HCT116 (cell line): ENCODE measurements at regions not wholly inside any gene's neighbourhood (a gene's known extent, or its start where the extent isn't known, plus 50 kb on each side); places are given as distances from the start of the nearest gene placed in this dataset.

Experiments used
- ATAC-seq: fragments of 200-7000 bp; cut with Tn5 transposase; 2 replicates; pipeline ENCODE4 v1.9.1; 2020; ENCODE audit warnings: mild to moderate bottlenecking, moderate library complexity
- BruUV-seq: library from RNA; stranded (reverse); fragments of 400-500 nt; replicated peaks from 2 replicates; lab custom pipeline; 2021; lab: Mats Ljungman, UMichigan
- CTCF ChIA-PET: fragments of 300-600 bp; sonication (Branson Sonifier 250); formaldehyde crosslinking; loops from one replicate; lab custom pipeline; 2021; ENCODE audit warnings: antibody characterized with exemption; lab: Charles Lee
- POLR2A ChIA-PET: fragments of 300-600, 350-600 bp; sonication (Branson Sonifier 250); formaldehyde crosslinking; loops from one replicate; lab custom pipeline; 2021; ENCODE audit warnings: antibody characterized with exemption; lab: Charles Lee
- RAD21 ChIA-PET, 2 experiments: fragments of 300-600 bp; sonication (Branson Sonifier 250); formaldehyde crosslinking; loops; one replicate each; lab custom pipeline; 2023; ENCODE audit warnings: low total read pairs in 2 of 2; ENCODE audit not compliant: uncharacterized antibody in 2 of 2, unreplicated experiment in 2 of 2, low non-redundant PET in 1 of 2; lab: Charles Lee
- DNase-seq: peaks from one replicate; pipeline ENCODE4 v3.0.0-alpha.2; 2010; ENCODE audit warnings: low read depth, low spot score
- H2AFZ ChIP-seq: fragments of 200-600 bp; shearing (Covaris generic), sonication (generic); 2 replicates; pipeline ENCODE4 v1.6.1; 2017; ENCODE audit warnings: low read depth, mixed run types, mixed read lengths, antibody characterized with exemption, low read length; ENCODE audit not compliant: poor library complexity, severe bottlenecking
- H3K27ac ChIP-seq: 2 replicates; pipeline ENCODE4 v1.5.1; 2012; ENCODE audit warnings: low read depth, low read length
- H3K27me3 ChIP-seq: fragments of 200-600 bp; sonication (generic); 2 replicates; pipeline ENCODE4 v1.6.1; 2016; ENCODE audit warnings: mixed run types, low read length, mixed read lengths; ENCODE audit not compliant: insufficient read depth
- H3K36me3 ChIP-seq, 2 experiments: fragments of 200-500 bp in 1 of 2; fragments of 200-600 bp in 1 of 2; sonication (Bioruptor generic) in 1 of 2; sonication (generic) in 1 of 2; 2 replicates each; pipeline versions ENCODE4 v1.5.1 to v1.6.1; 2014 to 2016; ENCODE audit warnings: low read length in 2 of 2, inconsistent platforms in 1 of 2, mixed read lengths in 1 of 2, mixed run types in 1 of 2; ENCODE audit not compliant: insufficient read depth in 2 of 2, control insufficient read depth in 1 of 2
- H3K4me1 ChIP-seq, 2 experiments: fragments of 200-600 bp in 1 of 2; sonication (generic) in 1 of 2; 2 replicates each; pipeline versions ENCODE4 v1.5.1 to v1.6.1; 2012 to 2017; ENCODE audit warnings: low read length in 2 of 2, inconsistent platforms in 1 of 2, mild to moderate bottlenecking in 1 of 2, mixed read lengths in 1 of 2, mixed run types in 1 of 2, moderate library complexity in 1 of 2; ENCODE audit not compliant: insufficient read depth in 2 of 2, control insufficient read depth in 1 of 2
- H3K4me2 ChIP-seq: fragments of 200-600 bp; sonication (generic); 2 replicates; pipeline ENCODE4 v1.6.1; 2017; ENCODE audit warnings: mixed run types, low read length, mixed read lengths
- H3K4me3 ChIP-seq, 2 experiments: fragments of 200-600 bp in 1 of 2; sonication (generic) in 1 of 2; replicated peaks in 1 of 2; 2 replicates each; pipeline ENCODE4 v1.5.1; 2011 to 2016; ENCODE audit warnings: low read length in 2 of 2, control low read depth in 1 of 2, low read depth in 1 of 2, mild to moderate bottlenecking in 1 of 2, mixed read lengths in 1 of 2, mixed run types in 1 of 2
- H3K79me2 ChIP-seq: fragments of 200-600 bp; sonication (generic); 2 replicates; pipeline ENCODE4 v1.6.1; 2017; ENCODE audit warnings: mild to moderate bottlenecking, mixed run types, low read length, moderate library complexity, mixed read lengths; ENCODE audit not compliant: insufficient read depth
- H3K9ac ChIP-seq: fragments of 200-600 bp; sonication (generic); 2 replicates; pipeline ENCODE4 v1.6.1; 2016; ENCODE audit warnings: low read length, mixed read lengths
- H3K9me2 ChIP-seq: fragments of 200-600 bp; sonication (generic), shearing (Covaris generic); 2 replicates; pipeline ENCODE4 v1.6.1; 2017; ENCODE audit warnings: mixed run types, mild to moderate bottlenecking, moderate library complexity; ENCODE audit not compliant: insufficient read depth
- H3K9me3 ChIP-seq, 2 experiments: fragments of 200-500 bp in 1 of 2; fragments of 200-600 bp in 1 of 2; sonication (Bioruptor generic) in 1 of 2; sonication (generic) in 1 of 2; 2 replicates each; pipeline ENCODE4 v1.6.1; 2014 to 2017; ENCODE audit warnings: low read length in 2 of 2, mixed read lengths in 2 of 2, inconsistent platforms in 1 of 2, low read depth in 1 of 2, mild to moderate bottlenecking in 1 of 2, mixed run types in 1 of 2, moderate library complexity in 1 of 2; ENCODE audit not compliant: control insufficient read depth in 1 of 2, insufficient read depth in 1 of 2
- H4K20me1 ChIP-seq: fragments of 200-600 bp; sonication (generic), shearing (Covaris generic); 2 replicates; pipeline ENCODE4 v1.6.1; 2017; ENCODE audit warnings: mixed run types, mild to moderate bottlenecking, moderate library complexity; ENCODE audit not compliant: insufficient read depth
- CBX3 ChIP-seq: IDR thresholded peaks from 2 replicates; pipeline ENCODE4 v1.6.1; 2012; ENCODE audit warnings: low read depth
- CEBPB ChIP-seq: IDR thresholded peaks from 2 replicates; pipeline ENCODE4 v1.6.1; 2012; ENCODE audit warnings: low read depth
- CTCF ChIP-seq, 3 experiments: fragments of 200-600 bp in 1 of 3; sonication (generic) in 1 of 3; IDR thresholded peaks in 2 of 3; conservative IDR thresholded peaks in 1 of 3; 2 replicates each; pipeline ENCODE4 v1.5.1; 2012 to 2017; ENCODE audit warnings: low read depth in 2 of 3, low read length in 2 of 3, antibody characterized with exemption in 1 of 3, borderline replicate concordance in 1 of 3, control low read depth in 1 of 3, mild to moderate bottlenecking in 1 of 3, mixed read lengths in 1 of 3, mixed run types in 1 of 3, moderate library complexity in 1 of 3; ENCODE audit not compliant: insufficient read depth in 1 of 3
- ELF1 ChIP-seq: IDR thresholded peaks from 2 replicates; pipeline ENCODE4 v1.6.1; 2012; ENCODE audit warnings: low read depth, borderline replicate concordance
- JUND ChIP-seq: IDR thresholded peaks from 2 replicates; pipeline ENCODE4 v1.6.1; 2012
- POLR2AphosphoS5 ChIP-seq: IDR thresholded peaks from 2 replicates; pipeline ENCODE4 v1.6.1; 2011; ENCODE audit warnings: mild to moderate bottlenecking, low read depth, low read length, moderate library complexity
- RAD21 ChIP-seq: IDR thresholded peaks from 2 replicates; pipeline ENCODE4 v1.6.1; 2012; ENCODE audit warnings: low read depth, mild to moderate bottlenecking
- SP1 ChIP-seq: IDR thresholded peaks from 2 replicates; pipeline ENCODE4 v1.6.1; 2012; ENCODE audit warnings: low read depth
- ZFX ChIP-seq: fragments of 450-650 bp; IDR thresholded peaks from 2 replicates; pipeline ENCODE4 v1.6.1; 2017
- intact Hi-C: fragments of 100-400 bp; cut with micrococcal nuclease; formaldehyde crosslinking; loops from 2 replicates; pipeline ENCODE4 v1.10.0; 2022
- TF ChIP-seq, protein P1 (sequence below): IDR thresholded peaks from 2 replicates; pipeline ENCODE4 v1.6.1; 2011; ENCODE audit warnings: mild to moderate bottlenecking, low read length, moderate library complexity; ENCODE audit not compliant: insufficient replicate concordance; ENCODE audit errors: extremely low read depth
- TF ChIP-seq, protein P2 (sequence below): IDR thresholded peaks from 2 replicates; pipeline ENCODE4 v1.6.1; 2012
- TF ChIP-seq, protein P3 (sequence below): IDR thresholded peaks from 2 replicates; pipeline ENCODE4 v1.6.1; 2012

DNA sequence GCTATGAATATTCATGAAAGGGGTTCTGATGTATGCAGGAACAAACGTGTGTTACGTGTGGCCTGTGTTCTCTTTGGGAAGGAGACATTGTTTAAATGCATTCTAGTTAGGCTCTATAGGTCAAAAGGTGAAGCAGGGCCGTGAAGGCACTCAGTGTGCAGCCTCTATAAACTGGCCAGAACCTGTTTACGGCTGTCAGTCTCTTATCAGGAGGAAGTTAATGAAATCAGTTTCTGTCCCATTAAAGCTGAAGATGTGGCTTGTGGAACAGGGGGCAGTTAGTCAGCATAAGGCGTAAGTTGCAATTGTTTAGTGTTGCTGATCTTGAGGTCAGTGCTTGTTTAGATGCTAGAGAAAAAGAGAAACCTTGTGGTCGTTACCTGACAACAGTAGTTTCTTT, 111.5 kb upstream of the KCNG1 start:
- intact Hi-C loops, result no loop called here
- RAD21 ChIA-PET, result no interaction called here

More for the DNA sequence above, 111.5 kb upstream of the KCNG1 start:
- H3K9me2 ChIP-seq, result no peaks in the 10 kb centered on the region
- no peak for TF ChIP-seq CBX3
- TF ChIP-seq ELF1, result no peak
- TF ChIP-seq CEBPB, result no peak
- TF ChIP-seq, protein P1, sequence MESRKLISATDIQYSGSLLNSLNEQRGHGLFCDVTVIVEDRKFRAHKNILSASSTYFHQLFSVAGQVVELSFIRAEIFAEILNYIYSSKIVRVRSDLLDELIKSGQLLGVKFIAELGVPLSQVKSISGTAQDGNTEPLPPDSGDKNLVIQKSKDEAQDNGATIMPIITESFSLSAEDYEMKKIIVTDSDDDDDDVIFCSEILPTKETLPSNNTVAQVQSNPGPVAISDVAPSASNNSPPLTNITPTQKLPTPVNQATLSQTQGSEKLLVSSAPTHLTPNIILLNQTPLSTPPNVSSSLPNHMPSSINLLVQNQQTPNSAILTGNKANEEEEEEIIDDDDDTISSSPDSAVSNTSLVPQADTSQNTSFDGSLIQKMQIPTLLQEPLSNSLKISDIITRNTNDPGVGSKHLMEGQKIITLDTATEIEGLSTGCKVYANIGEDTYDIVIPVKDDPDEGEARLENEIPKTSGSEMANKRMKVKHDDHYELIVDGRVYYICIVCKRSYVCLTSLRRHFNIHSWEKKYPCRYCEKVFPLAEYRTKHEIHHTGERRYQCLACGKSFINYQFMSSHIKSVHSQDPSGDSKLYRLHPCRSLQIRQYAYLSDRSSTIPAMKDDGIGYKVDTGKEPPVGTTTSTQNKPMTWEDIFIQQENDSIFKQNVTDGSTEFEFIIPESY, result no peak
- no peak for TF ChIP-seq ZFX
- no peak for TF ChIP-seq CTCF (IDR thresholded peaks at IDR 0.05 in 2 of 3, conservative IDR thresholded peaks at IDR 0.05 in 1 of 3; ENCODE audit: borderline replicate concordance in 1 of 3, insufficient read depth in 1 of 3, low read depth in 2 of 3, low read length in 2 of 3)
- TF ChIP-seq, protein P2, sequence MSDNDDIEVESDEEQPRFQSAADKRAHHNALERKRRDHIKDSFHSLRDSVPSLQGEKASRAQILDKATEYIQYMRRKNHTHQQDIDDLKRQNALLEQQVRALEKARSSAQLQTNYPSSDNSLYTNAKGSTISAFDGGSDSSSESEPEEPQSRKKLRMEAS, result no peak
- TF ChIP-seq, protein P3, sequence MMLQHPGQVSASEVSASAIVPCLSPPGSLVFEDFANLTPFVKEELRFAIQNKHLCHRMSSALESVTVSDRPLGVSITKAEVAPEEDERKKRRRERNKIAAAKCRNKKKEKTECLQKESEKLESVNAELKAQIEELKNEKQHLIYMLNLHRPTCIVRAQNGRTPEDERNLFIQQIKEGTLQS, result no peak
- TF ChIP-seq RAD21, result no peak
- TF ChIP-seq JUND, result no peak
- no peak for TF ChIP-seq POLR2AphosphoS5
- no peak for TF ChIP-seq SP1
- H3K36me3 ChIP-seq, result no peaks in the 10 kb centered on the region
- H4K20me1 ChIP-seq, result no peaks in the 10 kb centered on the region
- H3K9me3 ChIP-seq, result no peaks in the 10 kb centered on the region
- no peak overlapping the region for H2AFZ ChIP-seq
- ChIA-PET CTCF (no interaction called here), POLR2A (no interaction called here)
- no peak overlapping the region for H3K4me2 ChIP-seq
- H3K27ac ChIP-seq, result no peak overlapping the region
- no peak overlapping the region for H3K9ac ChIP-seq
- no peak overlapping the region for H3K4me3 ChIP-seq
- H3K27me3 ChIP-seq, result no peaks in the 10 kb centered on the region
- no peak for DNase-seq
- H3K79me2 ChIP-seq, result no peaks in the 10 kb centered on the region
- no peaks in the 10 kb centered on the region for H3K4me1 ChIP-seq
- no TSS peak for BruUV-seq
- ATAC-seq, result no peak
